HTR-8/SVneo (cell line): ENCODE measurements at regions not wholly inside any gene's neighbourhood (a gene's known extent, or its start where the extent isn't known, plus 50 kb on each side); places are given as distances from the start of the nearest gene placed in this dataset.

ENCODE experiments used
- DNase-seq: peaks from one replicate; pipeline ENCODE4 v3.0.0; 2011; ENCODE audit warnings: low spot score, mixed read lengths; ENCODE audit not compliant: insufficient read length
- FAIRE-seq: peaks from 2 replicates; lab custom pipeline; 2011; peaks lifted over from hg19 to GRCh38; lab: Jason Lieb, UNC

- DNase-seq (peak; percentile 17), FAIRE-seq (peak; percentile 38)
These were observed 263.0 kb downstream of the KLF12 start for GRCh38 chr13:73870970-73871935.

- DNase-seq = no peak
- FAIRE-seq = no peak
These were observed 264.0 kb downstream of the KLF12 start for GRCh38 chr13:73870036-73870741.

- DNase-seq (no peak), FAIRE-seq (no peak)
These were observed 269.2 kb downstream of the KLF12 start for GRCh38 chr13:73865027-73865426.

GRCh38 chr13:73861136-73861535 is 273.1 kb downstream of the KLF12 start:
- FAIRE-seq (no peak), DNase-seq (no peak)

GRCh38 chr13:73860501-73860900 is 273.7 kb downstream of the KLF12 start:
- FAIRE-seq = no peak
- DNase-seq = no peak

GRCh38 chr13:73859841-73860240 is 274.4 kb downstream of the KLF12 start:
- FAIRE-seq = no peak
- DNase-seq = no peak

- FAIRE-seq (no peak), DNase-seq (no peak)
These were observed 277.1 kb downstream of the KLF12 start for GRCh38 chr13:73857106-73857505.

- no peak for FAIRE-seq
- no peak for DNase-seq
These were observed 283.1 kb downstream of the KLF12 start for GRCh38 chr13:73851104-73851503.

GRCh38 chr13:73850104-73850873 is 283.9 kb downstream of the KLF12 start:
- no peak for FAIRE-seq
- DNase-seq = no peak

- FAIRE-seq = no peak
- peak; percentile 7 for DNase-seq
These were observed 284.9 kb downstream of the KLF12 start for GRCh38 chr13:73849292-73849691.

- FAIRE-seq (no peak), DNase-seq (no peak)
These were observed 289.2 kb downstream of the KLF12 start for GRCh38 chr13:73844986-73845385.

- DNase-seq = no peak
- FAIRE-seq = no peak
These were observed 291.6 kb downstream of the KLF12 start for GRCh38 chr13:73842626-73843025.

GRCh38 chr13:73842184-73842583 is 292.0 kb downstream of the KLF12 start:
- FAIRE-seq = no peak
- no peak for DNase-seq

- DNase-seq = no peak
- no peak for FAIRE-seq
These were observed 297.1 kb downstream of the KLF12 start for GRCh38 chr13:73837147-73837546.

- peak; percentile 23 for DNase-seq
- FAIRE-seq = no peak
These were observed 299.0 kb downstream of the KLF12 start for GRCh38 chr13:73835138-73835721.

- no peak for DNase-seq
- FAIRE-seq = no peak
These were observed 300.7 kb downstream of the KLF12 start for GRCh38 chr13:73833325-73834070.

GRCh38 chr13:73832825-73833224 is 301.4 kb downstream of the KLF12 start:
- no peak for DNase-seq
- no peak for FAIRE-seq

- no peak for FAIRE-seq
- DNase-seq = no peak
These were observed 302.0 kb downstream of the KLF12 start for GRCh38 chr13:73832128-73832588.

- FAIRE-seq (no peak), DNase-seq (no peak)
These were observed 304.8 kb downstream of the KLF12 start for GRCh38 chr13:73829416-73829815.
